HG03354 (cell line): ENCODE measurements at regions not wholly inside any gene's neighbourhood (a gene's known extent, or its start where the extent isn't known, plus 50 kb on each side); places are given as distances from the start of the nearest gene placed in this dataset.

ENCODE experiments used
- ATAC-seq: cut with Tn5 transposase; IDR thresholded peaks from one replicate; pipeline ENCODE4 v1.9.1; 2021; ENCODE audit warnings: mild to moderate bottlenecking; ENCODE audit not compliant: unreplicated experiment, poor library complexity, severe bottlenecking

DNA sequence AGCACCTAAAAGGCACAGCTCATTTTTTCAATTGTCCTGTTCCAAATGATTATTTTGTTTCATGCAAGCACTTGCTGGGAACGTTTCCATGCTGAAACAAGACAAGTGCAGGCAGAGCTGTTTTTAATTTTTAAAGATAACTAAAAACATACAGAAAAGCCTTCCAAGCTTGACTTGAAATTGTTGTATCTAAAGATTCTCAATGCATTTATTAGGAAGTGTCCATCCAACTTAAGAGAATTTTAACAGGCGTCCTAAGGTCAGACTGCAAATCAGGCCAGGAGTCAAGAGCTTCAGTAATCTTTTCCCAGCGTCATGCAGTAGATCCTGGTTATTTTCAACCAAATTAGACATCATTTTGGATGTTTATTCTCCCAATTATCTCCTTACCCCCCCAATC is 702.8 kb downstream of the KCNJ2 start:
- ATAC-seq = no peak

DNA sequence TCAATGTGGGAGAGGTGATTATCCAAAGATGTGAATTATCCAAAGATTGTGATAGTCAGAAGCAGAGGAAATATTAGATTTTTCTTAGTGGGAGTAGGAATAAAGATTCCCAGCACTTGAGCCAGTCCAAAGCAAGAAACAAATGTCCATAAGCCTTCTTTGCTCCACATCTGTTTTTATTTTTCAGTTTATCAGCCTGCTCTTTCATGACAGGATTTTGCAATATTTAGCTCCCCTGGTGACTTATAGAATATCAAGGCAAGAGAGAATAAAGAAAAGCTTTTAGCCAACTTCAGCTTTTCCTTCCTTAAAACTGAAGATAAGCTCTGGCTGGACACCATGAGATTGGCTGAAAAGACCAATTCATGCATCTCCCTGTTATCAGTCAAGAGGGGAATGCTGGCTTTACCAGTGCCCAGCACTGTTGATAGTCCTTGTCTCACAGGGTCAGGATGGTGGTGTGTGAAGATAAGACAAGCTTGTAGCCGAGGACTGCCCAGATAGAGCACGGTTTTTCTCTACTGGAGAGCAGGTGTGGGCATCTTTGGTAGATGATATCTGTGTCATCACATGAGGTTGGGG is 706.5 kb downstream of the KCNJ2 start:
- ATAC-seq = no peak

DNA sequence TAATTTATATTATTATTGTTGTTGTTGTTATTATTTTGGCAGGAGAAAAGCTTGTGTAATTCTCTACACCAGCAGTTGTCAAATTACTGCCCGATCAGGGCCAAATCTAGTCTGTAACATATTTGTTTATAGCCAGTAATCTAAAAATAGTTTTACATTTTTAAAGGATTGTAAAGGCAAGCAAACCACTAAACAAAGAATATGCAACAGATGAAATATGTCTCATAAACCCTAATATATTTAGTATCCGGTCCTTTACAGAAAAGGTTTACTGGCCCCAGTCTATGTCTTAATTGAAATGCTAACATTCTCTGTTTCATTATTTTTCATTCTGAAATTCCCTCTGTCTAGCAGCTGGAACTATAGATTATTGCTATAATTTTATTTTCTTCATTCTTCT is 709.5 kb downstream of the KCNJ2 start:
- no peak for ATAC-seq

DNA sequence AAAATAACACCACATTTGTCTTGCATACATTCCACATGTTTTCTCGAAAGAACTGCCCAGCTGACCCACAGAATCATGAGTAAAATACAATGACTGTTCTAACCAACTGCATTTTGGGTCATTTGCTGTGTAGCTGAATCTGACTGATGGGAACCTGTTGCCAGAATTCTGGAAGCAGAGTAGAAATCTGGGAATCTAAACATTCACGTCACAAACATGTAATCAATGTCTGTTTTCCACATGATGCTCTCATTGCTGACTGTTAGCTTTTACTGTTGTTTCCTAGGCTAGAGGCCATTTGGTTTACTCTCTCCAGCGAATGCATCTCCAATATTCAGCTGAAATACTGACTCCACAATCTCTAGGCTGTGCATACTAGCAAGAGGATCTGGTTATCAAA is 710.1 kb downstream of the KCNJ2 start:
- no peak for ATAC-seq

DNA sequence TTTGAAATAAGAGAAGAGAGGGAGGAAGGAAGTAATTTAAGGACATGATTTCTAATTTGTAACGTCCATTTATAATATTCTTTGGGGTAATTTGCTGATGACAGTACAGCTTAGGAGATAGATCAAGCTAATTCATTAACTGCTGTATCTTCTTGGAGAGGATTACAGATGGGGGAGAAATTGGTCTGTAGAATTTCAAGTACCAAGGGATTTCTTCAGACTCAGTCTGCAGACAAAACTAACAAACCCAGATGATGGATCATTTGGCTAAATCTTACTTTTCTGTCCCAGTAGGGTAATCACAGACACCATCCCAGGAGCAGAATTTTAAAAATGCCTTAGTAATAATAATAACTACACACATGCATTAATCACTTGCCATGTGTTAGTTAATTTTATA is 711.8 kb downstream of the KCNJ2 start:
- ATAC-seq = no peak

DNA sequence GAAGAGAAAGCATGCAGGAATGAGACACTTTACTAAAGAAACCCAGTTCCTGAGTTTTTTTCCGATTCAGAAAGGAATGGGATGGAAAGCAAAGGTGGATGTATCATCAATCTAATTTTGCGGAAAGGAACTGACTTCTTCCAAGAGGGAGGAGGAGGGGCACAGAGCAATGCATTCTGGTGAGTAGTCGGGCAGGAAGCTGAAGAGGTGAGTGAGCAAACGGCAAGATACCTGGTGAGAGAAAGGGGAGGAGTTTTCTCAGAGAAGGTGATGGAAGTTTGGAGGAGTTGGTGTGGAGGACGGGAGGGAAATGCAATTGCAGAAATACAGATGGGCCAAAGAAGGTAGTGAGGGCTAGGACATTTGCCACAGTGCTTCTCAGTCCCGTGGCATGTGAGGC is 713.2 kb downstream of the KCNJ2 start:
- ATAC-seq = no peak

DNA sequence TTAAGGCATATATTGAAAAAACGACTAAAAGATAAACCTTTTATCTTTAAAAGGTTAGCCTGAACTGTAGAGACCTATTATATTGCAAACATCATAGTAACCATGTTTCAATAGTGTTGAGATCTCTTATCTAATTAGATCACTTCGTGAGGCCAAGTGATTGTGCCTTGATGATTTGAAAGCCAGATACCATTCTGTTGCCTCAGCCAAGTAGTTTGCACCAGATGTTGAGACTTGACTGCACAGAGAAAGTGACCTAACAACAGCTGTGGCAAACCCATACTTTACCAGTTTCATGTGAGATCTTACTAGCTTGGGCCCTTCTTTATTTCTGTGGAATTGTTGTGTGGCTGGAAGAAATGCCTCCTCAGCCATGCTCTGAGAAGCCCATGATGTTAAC is 717.3 kb downstream of the KCNJ2 start:
- ATAC-seq = no peak

DNA sequence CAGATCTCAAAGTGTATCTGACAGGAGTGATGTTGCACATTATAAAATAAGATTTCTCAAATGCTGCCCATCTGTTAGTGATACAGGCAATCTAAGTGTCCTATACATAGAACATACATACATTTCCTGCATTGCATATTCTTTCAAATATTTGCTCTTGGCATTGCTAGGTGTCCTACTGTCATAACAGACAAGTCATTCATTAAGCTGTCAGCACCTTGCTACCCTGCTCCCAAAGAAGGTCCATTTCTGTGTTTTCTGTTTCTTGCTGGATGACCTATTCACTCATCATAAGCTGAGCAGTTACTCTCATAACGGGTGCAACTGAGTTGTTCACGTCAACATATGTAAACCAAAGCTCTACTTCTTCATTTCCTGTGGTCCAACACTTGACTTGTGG is 719.0 kb downstream of the KCNJ2 start:
- no peak for ATAC-seq

DNA sequence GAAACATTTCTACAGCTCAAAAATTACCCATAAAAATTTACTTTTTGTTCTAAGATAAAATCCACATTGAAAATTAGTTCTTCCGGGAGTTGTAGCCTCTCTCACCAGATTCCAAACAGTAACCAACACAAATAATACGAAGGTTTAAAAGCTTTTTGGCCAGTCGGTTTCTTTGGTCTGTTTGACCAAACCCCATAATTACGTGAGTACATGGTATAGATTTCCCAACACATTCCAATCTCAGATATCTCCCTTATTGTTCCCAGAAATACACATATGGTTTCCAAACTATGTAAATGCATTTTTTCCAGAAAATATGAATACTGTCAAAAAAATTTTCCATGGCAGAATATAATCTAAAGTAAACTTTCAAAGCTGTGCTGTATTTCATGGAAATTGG is 722.0 kb downstream of the KCNJ2 start:
- ATAC-seq = no peak

DNA sequence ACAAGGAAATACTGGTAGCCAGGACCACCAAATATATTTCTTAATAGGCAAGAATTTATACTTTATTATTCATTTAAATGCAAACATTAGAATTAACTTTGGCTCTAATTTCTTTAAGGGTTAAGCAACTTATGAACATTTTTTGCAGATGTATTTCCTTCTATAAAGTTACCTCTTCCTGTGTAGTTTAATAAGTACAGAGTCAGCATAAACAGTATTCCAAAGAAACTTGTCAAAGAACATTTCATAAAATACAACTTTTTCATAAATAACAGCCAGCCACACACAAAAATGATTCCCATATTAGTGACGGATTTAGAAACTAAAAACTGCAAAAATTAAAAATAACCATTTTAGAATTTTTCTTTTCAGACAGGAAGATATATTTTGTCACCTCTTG is 723.2 kb downstream of the KCNJ2 start:
- ATAC-seq = no peak

DNA sequence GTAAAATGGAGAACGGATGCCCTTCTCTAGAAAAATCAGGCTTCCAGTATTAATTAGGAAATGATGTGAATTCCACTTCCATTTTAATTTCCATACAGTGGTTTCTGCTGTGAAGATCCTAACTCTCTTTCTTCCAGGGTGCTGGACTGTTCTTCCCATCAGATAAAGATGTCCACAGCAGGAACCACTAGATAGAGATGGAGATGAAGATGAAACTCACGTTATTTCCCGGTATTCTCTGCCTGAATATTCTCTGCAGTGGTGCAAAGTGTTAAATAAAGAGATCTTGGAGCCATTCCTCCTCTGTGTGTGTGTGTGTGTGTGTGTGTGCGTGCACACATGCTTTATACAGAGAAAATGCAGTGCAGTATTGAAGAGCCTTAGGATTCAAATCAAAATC is 727.5 kb downstream of the KCNJ2 start:
- ATAC-seq = no peak

DNA sequence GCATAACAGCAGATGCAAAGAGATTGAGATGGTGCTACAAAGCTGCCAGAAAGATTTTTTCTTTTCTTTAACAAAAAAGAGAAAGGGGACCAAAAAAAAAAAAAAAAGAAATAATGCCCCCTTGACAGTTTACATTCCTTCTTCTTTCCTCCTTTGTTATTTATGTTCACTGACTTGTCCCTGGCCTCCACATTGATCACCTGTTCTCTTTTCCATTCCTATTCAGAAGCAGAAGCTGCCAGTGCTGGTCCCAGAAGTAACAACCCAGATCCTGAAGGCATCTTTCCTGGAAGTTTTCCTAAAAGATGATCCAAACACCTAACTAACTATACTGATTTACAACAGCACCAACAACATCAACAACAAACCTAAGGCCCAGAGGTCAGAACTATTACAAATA is 728.1 kb downstream of the KCNJ2 start:
- ATAC-seq = no peak

DNA sequence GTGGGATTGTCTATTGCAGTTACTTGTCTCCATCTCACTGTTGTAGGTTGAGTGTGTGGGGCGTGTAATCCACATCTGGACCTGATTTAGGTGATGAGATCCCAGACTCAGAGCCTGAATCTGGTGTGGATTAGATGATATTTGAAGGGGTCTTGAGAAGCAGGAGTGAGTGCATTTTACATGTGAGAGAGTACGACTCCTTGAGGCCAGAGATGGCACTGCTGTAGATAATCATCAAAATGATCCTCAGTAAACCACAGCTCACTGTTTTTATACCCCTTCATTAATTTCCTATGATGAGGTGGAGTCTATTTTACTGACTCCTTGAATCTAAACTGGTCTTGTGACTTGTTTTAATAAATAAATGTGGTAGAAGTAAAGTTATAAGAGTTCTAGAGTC is 732.5 kb downstream of the KCNJ2 start:
- no peak for ATAC-seq

DNA sequence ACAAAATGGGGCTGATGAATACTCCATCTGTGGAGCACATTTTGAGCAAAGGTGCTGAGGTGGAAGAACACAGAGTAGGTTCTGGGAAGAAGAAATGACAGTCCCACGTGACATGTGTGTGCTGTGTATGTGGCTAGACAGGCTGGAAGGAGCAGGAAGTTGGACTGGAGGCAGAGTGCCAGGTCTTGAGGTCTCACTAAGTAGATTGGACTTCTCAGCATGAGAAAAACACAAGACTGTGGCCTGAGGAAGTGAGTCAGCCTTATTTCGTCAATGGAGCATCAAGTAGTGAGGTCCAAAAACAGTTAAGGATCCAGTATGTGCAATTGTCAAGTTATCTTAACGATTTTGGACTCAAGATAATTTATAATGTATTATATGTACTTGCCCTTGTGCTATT is 736.5 kb downstream of the KCNJ2 start:
- ATAC-seq = no peak

DNA sequence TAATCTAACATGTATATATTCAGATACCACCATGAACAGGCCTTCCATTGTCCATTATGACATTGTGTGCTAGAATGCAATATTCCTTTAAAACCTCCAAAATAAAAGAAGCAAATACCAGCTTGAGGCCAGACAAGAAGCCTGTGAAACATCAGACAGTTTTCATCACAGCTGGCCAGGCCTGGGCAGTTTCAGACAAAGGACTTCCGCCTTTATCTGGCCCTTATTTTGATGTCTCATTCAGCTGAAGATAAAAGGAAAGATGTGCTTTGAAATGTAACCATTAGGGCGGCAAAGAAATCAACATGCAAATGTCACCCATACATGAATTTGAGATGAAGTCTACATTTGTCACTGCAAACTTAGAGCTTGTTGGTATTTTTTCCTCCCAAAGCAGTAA is 737.5 kb downstream of the KCNJ2 start:
- no peak for ATAC-seq

DNA sequence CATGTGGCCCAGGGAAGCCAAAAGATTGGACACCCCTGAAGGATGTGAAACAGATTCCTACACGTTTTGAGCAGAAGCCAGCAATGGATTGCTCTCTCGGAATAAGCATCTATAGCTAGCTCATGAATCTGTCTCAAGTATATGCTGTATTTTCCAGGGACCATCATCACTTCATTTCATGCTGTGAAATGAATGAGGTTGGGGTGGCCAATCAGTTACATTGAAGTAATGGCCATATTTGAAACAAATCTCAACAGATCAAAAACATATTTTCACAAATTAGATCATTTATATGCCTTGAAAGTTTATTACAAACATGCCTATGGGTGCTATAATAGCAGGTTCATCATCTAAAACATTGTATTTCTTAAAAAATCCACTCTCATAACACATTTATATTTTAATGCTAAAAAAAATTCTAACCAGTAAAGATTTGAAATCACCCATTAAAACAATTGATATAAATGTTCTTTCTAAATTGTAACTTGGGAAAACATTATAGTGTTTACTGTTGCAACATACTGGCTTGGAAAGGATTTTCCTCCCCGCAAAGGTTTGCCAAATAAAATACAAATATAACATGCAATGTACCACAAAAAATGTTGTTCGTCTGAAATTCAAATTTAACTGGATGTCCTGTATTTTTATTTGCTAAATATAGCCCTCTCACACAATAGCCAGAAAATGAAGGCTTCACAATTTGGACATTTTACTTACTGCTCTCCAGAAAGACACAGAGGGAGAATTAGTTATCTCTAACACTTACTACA is 743.6 kb downstream of the KCNJ2 start:
- no peak for ATAC-seq

DNA sequence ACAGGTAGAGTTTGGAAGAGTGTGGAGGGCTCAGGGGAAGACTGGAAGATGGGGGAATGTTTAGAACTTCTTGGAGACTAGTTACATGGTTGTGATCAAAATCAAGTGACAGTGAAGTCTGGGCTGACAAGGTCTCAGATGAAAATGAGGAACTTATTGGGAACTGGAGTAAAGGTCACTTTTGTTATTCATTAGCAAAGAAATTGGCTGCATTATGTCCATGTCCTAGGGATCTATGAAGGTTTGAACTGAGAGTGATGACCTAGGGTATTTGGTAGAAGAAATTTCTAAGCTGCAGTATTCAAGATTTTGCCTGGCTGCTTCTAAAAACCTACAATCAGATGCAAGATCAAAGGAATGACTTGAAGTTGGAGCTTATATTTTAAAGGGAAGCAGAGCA is 747.1 kb downstream of the KCNJ2 start:
- no peak for ATAC-seq

DNA sequence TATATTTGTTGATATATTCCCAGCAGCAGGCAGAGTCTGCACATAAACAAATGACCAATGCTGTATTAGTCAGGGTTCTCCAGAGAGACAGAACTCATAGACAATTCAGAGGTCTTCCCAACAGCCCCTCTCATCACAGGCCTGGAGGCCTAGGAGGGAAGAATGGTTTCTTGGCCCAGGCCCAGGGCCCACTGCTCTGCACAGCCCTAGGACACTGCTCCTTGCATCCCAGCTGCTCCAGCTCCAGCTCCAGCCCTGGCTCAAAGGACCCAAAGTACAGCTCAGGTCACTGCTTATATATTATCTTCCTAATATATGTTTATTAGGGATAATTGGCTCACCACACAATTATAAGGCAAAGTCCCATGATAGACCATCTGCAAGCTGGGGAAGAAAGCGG is 749.9 kb downstream of the KCNJ2 start:
- ATAC-seq = no peak

DNA sequence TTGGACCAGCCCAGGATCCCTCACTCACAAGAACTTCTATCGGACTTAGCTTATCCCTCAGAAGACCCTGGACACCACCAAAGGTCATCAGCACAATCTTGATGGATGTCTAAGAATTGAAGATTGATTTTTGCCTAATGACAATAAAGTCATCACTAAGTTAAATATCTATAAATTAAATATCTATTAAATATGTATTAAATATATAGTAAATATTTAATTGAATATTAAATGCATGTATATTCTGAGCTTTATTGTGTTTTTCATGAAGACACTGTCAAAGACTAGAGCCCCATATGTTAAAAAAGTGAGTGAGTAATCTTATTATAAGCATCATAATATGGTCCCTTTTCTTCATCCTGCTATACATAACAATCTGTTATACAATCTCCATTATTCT is 751.1 kb downstream of the KCNJ2 start:
- ATAC-seq = no peak

DNA sequence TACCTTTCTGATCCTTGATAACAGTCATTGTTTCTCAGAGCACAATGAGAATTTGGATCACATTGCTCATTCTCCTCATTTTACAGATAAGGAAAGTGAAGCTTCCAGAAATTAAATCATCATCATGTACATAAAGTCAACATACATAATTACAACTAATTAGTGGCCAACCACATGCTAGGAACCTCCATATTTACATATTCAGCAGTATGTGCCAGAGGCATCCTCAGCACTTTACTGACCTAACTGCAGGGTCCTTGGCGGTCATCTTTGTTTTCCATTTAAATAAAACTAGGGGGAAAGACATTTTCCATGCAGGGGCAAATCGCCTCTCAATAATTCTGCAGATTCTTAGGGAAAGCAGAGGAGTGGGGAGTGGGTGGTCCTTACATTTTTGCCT is 752.9 kb downstream of the KCNJ2 start:
- ATAC-seq = no peak

DNA sequence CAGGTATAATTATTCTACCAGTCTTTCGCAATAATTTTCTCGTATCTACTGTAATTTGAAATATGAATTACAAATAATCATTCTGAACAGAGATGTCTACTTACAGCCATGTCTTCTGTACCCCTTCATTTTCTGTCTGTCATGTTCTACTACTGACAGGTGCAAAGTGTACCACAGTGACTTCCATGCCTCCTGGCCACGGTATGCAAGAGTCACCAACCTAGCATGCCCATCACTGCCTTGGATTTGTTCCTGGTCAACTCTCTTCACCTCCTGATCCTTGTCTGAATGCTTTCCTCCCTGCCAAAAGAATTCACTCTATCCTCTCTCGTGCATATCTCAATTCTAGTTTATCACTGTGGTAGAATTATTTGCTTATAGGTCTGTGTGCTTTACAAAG is 755.4 kb downstream of the KCNJ2 start:
- no peak for ATAC-seq

DNA sequence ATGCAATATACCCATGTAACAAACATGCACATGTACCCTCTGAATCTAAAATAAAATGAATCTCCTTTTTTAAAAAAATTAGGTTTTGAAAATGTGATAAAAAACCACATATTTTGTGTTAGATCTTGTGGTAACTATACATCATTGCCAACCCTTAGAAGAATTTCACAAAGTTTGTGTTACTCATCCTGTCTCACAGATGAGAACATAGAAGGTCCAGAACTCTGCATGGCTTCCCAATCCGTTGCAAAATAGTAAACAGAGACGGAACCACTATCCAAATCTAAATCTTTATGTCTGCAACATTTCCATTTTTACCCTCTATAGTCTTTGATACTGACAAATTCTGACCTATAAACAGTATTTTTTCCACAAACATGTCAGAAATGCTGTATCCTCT is 759.9 kb downstream of the KCNJ2 start:
- no peak for ATAC-seq
